ENCODE measurements at regions not wholly inside any gene's neighbourhood (a gene's known extent, or its start where the extent isn't known, plus 50 kb on each side); places are given as distances from the start of the nearest gene placed in this dataset.

GRCh38 chr18:56157541-56157940 lies 480.9 kb downstream of the TXNL1 start:
- TF ChIP-seq CTCF (IDR thresholded peaks at IDR 0.05) (no peak), POLR2A (IDR thresholded peaks at IDR 0.05) (no peak)
